NT2/D1 (cell line): ENCODE measurements at regions not wholly inside any gene's neighbourhood (a gene's known extent, or its start where the extent isn't known, plus 50 kb on each side); places are given as distances from the start of the nearest gene placed in this dataset.

ENCODE experiments used
- DNase-seq: peaks from one replicate; pipeline ENCODE4 v3.0.0-alpha.2; 2011; ENCODE audit warnings: low read depth, low spot score
- H3K27me3 ChIP-seq: 2 replicates; pipeline ENCODE4 v1.6.0; 2011; ENCODE audit warnings: mild to moderate bottlenecking; ENCODE audit not compliant: insufficient read length, insufficient read depth
- H3K36me3 ChIP-seq: 2 replicates; pipeline ENCODE4 v1.6.1; 2011; ENCODE audit warnings: mild to moderate bottlenecking, low read length, mixed read lengths; ENCODE audit not compliant: insufficient read depth, insufficient read length
- H3K4me1 ChIP-seq: 2 replicates; pipeline ENCODE4 v1.5.1; 2011; ENCODE audit not compliant: insufficient read depth, insufficient read length
- H3K4me3 ChIP-seq: 2 replicates; pipeline ENCODE4 v1.5.1; 2011; ENCODE audit warnings: low read depth; ENCODE audit not compliant: insufficient read length
- H3K9ac ChIP-seq: 2 replicates; pipeline ENCODE4 v1.6.0; 2011; ENCODE audit warnings: low read depth; ENCODE audit not compliant: insufficient read length
- H3K9me3 ChIP-seq: 2 replicates; pipeline ENCODE4 v1.5.1; 2011; ENCODE audit warnings: mild to moderate bottlenecking, low read length; ENCODE audit not compliant: insufficient read depth
- SUZ12 ChIP-seq: IDR thresholded peaks from 2 replicates; pipeline ENCODE4 v1.6.1; 2011; ENCODE audit not compliant: insufficient read length, insufficient read depth; ENCODE audit errors: extremely low read depth
- YY1 ChIP-seq: IDR thresholded peaks from 2 replicates; pipeline ENCODE4 v1.6.1; 2011; ENCODE audit not compliant: insufficient read length, insufficient read depth
- ZNF274 ChIP-seq: IDR thresholded peaks from 2 replicates; pipeline ENCODE4 v1.6.1; 2011; ENCODE audit warnings: mild to moderate bottlenecking, low read depth, low read length

DNA sequence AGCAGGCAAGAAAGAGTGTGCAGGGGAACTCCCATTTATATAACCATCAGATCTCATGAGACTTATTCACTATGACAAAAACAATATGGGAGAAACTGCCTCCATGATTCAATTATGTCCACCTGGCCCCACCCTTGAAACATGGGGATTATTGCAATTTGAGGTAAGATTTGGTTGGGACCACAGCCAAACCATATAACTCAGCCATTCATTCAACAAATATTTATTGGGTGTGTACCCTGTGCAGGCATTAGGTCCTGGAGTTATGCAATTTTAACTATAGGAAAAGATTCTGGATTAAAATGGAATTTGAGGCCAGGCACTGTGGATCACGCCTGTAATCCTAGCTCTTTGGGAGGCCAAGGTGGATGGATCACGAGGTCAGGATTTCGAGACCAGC lies 124.2 kb upstream of the GAS1 start:
- H3K9ac ChIP-seq = no peak overlapping the region
- H3K4me1 ChIP-seq = no peaks in the 10 kb centered on the region
- no peaks in the 10 kb centered on the region for H3K36me3 ChIP-seq
- no peak overlapping the region for H3K4me3 ChIP-seq
- DNase-seq = no peak
- H3K9me3 ChIP-seq = no peaks in the 10 kb centered on the region
- TF ChIP-seq SUZ12 = no peak
- no peak for TF ChIP-seq ZNF274
- TF ChIP-seq YY1 = no peak
- H3K27me3 ChIP-seq = no peaks in the 10 kb centered on the region

DNA sequence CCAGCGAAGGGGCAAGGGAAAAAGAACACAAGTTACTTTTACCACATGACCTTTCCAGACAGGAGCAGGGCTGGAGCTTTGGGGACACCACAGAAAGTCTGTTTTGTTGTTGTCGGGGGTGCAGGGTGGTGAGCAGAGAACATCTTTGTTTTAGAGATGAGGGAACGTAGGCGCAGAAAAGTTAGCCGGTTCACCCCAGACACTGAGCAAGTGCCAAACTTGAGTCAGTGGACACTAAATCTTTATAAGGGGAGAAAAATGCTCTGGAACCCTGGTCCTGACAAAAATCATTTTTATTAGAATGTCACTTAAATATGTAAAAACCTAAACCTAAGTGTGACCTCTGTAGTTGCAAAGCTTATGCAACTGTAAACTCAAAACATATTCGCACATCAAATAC lies 126.4 kb upstream of the GAS1 start:
- no peak for DNase-seq

DNA sequence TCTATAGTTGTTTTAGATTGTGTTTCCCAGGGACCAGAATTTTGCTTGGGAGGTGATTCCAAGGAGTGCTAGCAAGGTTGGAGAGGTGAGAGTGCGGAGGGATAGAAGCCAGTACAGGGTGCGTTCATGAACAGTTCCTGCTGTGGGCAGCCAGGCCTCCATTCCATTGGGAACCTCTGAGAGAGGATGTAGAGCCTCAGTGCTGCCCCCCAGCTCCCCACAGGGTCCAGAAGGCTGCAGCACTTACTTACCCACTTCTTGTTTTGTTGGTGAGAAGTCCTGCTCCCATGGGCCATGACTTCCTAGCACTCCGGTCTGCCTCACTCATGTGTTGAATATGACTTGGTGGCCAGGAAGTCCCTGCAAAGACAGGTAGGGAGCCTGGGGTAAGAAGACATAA lies 128.2 kb upstream of the GAS1 start:
- no peak overlapping the region for H3K9ac ChIP-seq
- TF ChIP-seq YY1 (no peak), ZNF274 (no peak), SUZ12 (no peak)
- no peaks in the 10 kb centered on the region for H3K27me3 ChIP-seq
- DNase-seq = no peak
- H3K4me1 ChIP-seq = no peaks in the 10 kb centered on the region
- H3K9me3 ChIP-seq = 0 out of 2 replicates have a peak, but pooled peaks cover 8% of the 10 kb centered on the region
- H3K36me3 ChIP-seq = no peaks in the 10 kb centered on the region
- H3K4me3 ChIP-seq = no peak overlapping the region

More for the DNA sequence above, 126.4 kb upstream of the GAS1 start:
- TF ChIP-seq ZNF274 (no peak), YY1 (no peak), SUZ12 (no peak)
- Histone ChIP-seq H3K9ac (no peak overlapping the region), H3K27me3 (no peaks in the 10 kb centered on the region), H3K36me3 (no peaks in the 10 kb centered on the region), H3K4me1 (no peaks in the 10 kb centered on the region), H3K9me3 (no peaks in the 10 kb centered on the region), H3K4me3 (no peak overlapping the region)

DNA sequence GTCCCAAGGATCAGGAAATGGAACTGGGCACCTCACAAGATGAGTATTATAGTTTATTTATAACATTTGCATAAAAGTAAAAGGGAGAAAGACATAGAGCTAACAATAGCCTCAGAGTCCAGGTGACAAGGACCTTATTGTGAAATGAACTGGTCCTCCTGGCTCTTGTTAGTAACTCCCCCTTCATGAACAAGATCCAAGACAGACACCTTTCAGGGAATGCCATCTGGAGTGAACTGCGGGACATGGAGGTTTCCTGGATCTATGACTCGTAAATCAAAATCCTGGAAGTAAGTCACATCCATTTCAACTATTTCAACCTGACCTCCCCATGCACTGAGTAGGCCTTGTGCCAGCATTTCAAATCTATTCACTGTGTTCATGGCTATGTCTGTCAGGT lies 129.5 kb upstream of the GAS1 start:
- Histone ChIP-seq H3K4me1 (no peaks in the 10 kb centered on the region), H3K27me3 (no peaks in the 10 kb centered on the region), H3K9ac (no peak overlapping the region), H3K36me3 (no peaks in the 10 kb centered on the region), H3K4me3 (no peak overlapping the region), H3K9me3 (0 out of 2 replicates have a peak, but pooled peaks cover 8% of the 10 kb centered on the region)
- DNase-seq = no peak
- no peak for TF ChIP-seq ZNF274
- TF ChIP-seq YY1 = no peak
- no peak for TF ChIP-seq SUZ12

DNA sequence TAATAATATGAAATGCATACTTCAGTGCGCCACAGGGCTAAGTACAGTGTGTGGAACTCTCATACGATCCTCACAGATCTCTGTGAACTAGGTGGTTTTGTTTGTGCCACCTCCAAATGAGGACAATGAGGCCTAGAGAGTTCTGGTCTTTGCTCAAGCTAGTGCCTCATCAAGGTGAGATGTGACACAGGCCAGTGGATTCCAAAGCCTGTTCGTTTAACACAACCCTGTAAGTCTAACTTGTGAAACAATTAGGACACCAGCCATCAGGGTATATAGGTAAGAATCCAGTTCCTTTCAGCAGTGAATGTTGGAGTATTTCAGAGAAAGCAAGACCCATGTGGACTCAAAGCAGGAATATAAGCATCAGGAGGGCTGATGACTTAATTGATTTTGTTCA lies 130.7 kb upstream of the GAS1 start:
- H3K9me3 ChIP-seq = 0 out of 2 replicates have a peak, but pooled peaks cover 8% of the 10 kb centered on the region
- no peaks in the 10 kb centered on the region for H3K27me3 ChIP-seq
- TF ChIP-seq YY1 (no peak), ZNF274 (no peak), SUZ12 (no peak)
- H3K4me1 ChIP-seq = no peaks in the 10 kb centered on the region
- no peak overlapping the region for H3K9ac ChIP-seq
- H3K36me3 ChIP-seq = no peaks in the 10 kb centered on the region
- DNase-seq = no peak
- no peak overlapping the region for H3K4me3 ChIP-seq

DNA sequence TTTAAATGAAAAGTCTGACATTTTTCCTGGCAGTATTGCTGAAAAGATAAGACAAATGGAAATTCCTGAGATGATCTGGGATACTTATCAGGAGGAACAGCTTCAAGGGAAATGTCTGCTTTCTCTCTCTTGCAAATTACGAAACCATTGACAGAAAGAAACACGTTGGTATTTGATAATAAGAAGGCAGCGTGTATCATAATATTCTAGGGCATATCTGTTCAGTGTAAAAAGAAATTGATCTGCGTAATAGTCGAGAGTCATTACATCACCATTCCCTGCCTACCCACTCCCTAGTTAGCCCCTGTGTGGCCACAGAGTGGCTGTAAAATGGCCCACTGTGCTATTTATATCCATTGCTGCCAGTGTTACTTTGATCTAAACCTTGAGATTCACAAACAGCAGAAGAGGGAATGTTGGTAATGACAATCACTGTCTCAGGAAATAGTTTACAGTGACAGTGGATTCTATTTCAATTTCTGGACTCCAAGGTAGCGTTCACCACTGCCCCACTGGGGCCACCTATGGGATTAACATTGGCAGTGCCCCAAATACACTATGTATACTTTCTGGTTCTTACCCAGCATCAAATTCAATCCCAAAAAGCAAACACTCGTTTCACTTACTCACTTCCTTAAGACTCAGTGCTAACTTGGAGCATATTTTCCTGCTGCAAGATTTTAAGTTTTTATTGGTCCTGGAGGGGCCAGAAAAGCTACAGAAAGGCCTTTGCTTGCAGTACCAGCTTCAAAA lies 133.4 kb upstream of the GAS1 start:
- no peak for TF ChIP-seq YY1
- no peak for TF ChIP-seq SUZ12
- Histone ChIP-seq H3K27me3 (no peaks in the 10 kb centered on the region), H3K4me3 (no peak overlapping the region), H3K9me3 (0 out of 2 replicates have a peak, but pooled peaks cover 8% of the 10 kb centered on the region), H3K36me3 (no peaks in the 10 kb centered on the region), H3K9ac (no peak overlapping the region), H3K4me1 (no peaks in the 10 kb centered on the region)
- DNase-seq = no peak

DNA sequence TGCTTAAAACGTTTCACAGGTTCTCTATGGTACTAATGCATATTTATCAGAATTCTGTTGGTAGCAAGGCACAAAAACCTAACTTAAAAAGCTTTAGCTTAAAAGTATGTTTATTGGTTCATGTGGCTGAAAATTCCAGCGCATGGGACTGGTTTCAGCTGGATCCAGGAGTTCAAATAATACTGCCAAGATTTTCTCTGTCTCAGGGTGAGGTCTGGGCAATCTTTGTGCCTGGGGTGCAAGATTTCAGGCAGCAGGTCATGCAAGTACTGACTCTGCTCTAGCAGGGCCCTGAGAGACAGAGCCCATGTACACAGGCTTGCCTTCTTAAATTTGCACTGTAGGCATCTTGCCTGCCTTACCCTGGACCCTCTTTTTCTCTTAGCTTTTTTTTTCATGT lies 134.2 kb upstream of the GAS1 start:
- no peak for DNase-seq
- Histone ChIP-seq H3K36me3 (no peaks in the 10 kb centered on the region), H3K9ac (no peak overlapping the region), H3K4me1 (no peaks in the 10 kb centered on the region), H3K4me3 (no peak overlapping the region), H3K9me3 (0 out of 2 replicates have a peak, but pooled peaks cover 8% of the 10 kb centered on the region), H3K27me3 (no peaks in the 10 kb centered on the region)
- TF ChIP-seq SUZ12 (no peak), ZNF274 (no peak), YY1 (no peak)
